IPS DF 6.9 (cell line): ENCODE measurements at regions not wholly inside any gene's neighbourhood (a gene's known extent, or its start where the extent isn't known, plus 50 kb on each side); places are given as distances from the start of the nearest gene placed in this dataset.
A peak's percentile ranks its signal among the peaks of the same experiment; 100 is the strongest.
"Not testable (repeated sequence)": the region's sequence is repeated elsewhere in the genome, so short reads cannot be mapped to it uniquely, and the experiment has no call there.

Source experiments
- DNase-seq: peaks from one replicate; pipeline ENCODE4 v3.0.0-alpha.2; 2013; ENCODE audit warnings: low read depth, low spot score
- H3K27ac ChIP-seq: one replicate; pipeline ENCODE4 v1.5.1; 2013; ENCODE audit warnings: low read length, control low read depth
- H3K27me3 ChIP-seq: 2 replicates; pipeline ENCODE4 v1.6.1; 2013; ENCODE audit warnings: mild to moderate bottlenecking, low read length; ENCODE audit not compliant: control insufficient read depth, insufficient read depth
- H3K36me3 ChIP-seq: 2 replicates; pipeline ENCODE4 v1.6.1; 2013; ENCODE audit warnings: low read length; ENCODE audit not compliant: control insufficient read depth, insufficient read depth
- H3K4me1 ChIP-seq: 2 replicates; pipeline ENCODE4 v1.6.1; 2013; ENCODE audit warnings: low read length; ENCODE audit not compliant: control insufficient read depth, insufficient read depth
- H3K4me3 ChIP-seq: 2 replicates; pipeline ENCODE4 v1.5.1; 2013; ENCODE audit warnings: mild to moderate bottlenecking, low read length
- H3K9me3 ChIP-seq: 2 replicates; pipeline ENCODE4 v1.6.1; 2013; ENCODE audit warnings: low read length, inconsistent platforms; ENCODE audit not compliant: control insufficient read depth, insufficient read depth
- WGBS: extraction: QIAGEN DNeasy Blood & Tissue Kit; methylation state at CpG from one replicate; pipeline ENCODE4 v1.1.7; 2013; ENCODE audit warnings: mixed read lengths, missing lambda C conversion rate; ENCODE audit not compliant: insufficient read length, insufficient coverage; 5-methylcytosine and 5-hydroxymethylcytosine counted together

- H3K27me3 ChIP-seq: no peaks in the 10 kb centered on the region
- H3K4me1 ChIP-seq: no peaks in the 10 kb centered on the region; the same call in 1 of the 2 replicates
- H3K4me3 ChIP-seq: no peak overlapping the region
- no peak for DNase-seq
- H3K27ac ChIP-seq: no peak overlapping the region
- no CpG with 5 or more reads among the region's 3 CpGs for WGBS
- H3K9me3 ChIP-seq: no peaks in the 10 kb centered on the region
- no peaks in the 10 kb centered on the region for H3K36me3 ChIP-seq
Measured at GRCh38 chr15:46996359-46996758, 720.9 kb upstream of the SEMA6D start.

DNA sequence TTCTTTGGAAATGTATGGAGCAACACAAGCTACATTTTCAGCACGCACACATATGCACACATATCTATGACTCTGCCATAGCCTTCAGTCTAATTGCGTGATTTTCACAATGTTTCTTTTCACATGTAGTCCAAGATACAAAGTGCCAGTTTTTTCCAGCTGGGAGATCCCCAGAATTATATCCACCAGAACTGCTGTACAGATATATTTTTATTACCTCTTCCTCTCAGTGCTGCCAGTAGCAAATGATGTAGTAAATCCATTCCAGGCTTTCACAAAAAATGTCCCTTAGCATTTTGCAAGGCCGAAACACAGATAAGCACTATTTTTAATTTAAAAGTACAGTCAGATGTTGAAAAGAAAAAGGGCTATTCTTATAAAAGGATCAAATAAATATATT is 719.8 kb upstream of the SEMA6D start:
- DNase-seq: no peak
- Histone ChIP-seq H3K4me3 (no peak overlapping the region), H3K27me3 (no peaks in the 10 kb centered on the region), H3K9me3 (no peaks in the 10 kb centered on the region), H3K36me3 (no peaks in the 10 kb centered on the region), H3K27ac (no peak overlapping the region), H3K4me1 (no peaks in the 10 kb centered on the region; the same call in 1 of the 2 replicates)
- WGBS: no CpG with 5 or more reads among the region's 3 CpGs

- WGBS: no CpG with 5 or more reads among the region's 1 CpG
- H3K27me3 ChIP-seq: no peaks in the 10 kb centered on the region
- H3K4me3 ChIP-seq: no peak overlapping the region
- no peaks in the 10 kb centered on the region for H3K36me3 ChIP-seq
- no peak for DNase-seq
- no peaks in the 10 kb centered on the region for H3K4me1 ChIP-seq
- no peaks in the 10 kb centered on the region for H3K9me3 ChIP-seq
- no peak overlapping the region for H3K27ac ChIP-seq
Measured at GRCh38 chr15:47003568-47003967, 713.7 kb upstream of the SEMA6D start.

- no peak overlapping the region for H3K4me3 ChIP-seq
- H3K4me1 ChIP-seq: no peaks in the 10 kb centered on the region
- no peaks in the 10 kb centered on the region for H3K27me3 ChIP-seq
- H3K9me3 ChIP-seq: no peaks in the 10 kb centered on the region
- H3K36me3 ChIP-seq: no peaks in the 10 kb centered on the region
- no peak overlapping the region for H3K27ac ChIP-seq
- DNase-seq: no peak
Measured at GRCh38 chr15:47013446-47013845, 703.9 kb upstream of the SEMA6D start.

DNA sequence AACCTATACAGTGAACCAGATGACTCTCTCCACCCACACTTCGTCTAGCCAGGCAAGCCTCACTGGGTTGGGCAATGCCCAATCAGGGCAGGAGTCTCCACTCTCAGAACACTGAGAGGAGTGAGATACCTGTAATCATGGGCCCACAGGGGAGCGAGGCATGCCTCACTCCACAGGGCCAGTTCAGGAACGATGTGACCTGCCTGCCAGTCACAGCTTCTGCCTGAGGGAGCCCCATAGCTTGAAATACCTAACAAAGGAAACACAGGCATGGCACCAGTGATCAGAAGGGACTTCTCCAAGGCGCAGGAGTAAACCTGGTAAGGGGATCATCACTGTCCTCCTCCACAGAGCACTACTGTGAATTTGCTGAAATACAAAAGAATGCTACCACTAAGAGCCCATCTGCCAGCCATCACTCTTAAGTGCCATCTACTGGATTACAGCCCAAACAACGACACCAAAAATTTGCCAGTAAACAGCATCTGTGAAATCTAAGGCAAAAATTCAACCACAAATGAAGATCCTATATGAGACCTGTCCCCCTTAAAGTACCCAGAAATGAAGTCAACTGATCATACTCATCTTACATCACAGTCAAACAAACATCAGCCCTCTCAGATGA is 689.9 kb upstream of the SEMA6D start:
- no CpG with 5 or more reads among the region's 5 CpGs for WGBS
- Histone ChIP-seq H3K27ac (no peak overlapping the region), H3K27me3 (no peaks in the 10 kb centered on the region), H3K9me3 (no peaks in the 10 kb centered on the region), H3K4me1 (no peaks in the 10 kb centered on the region), H3K36me3 (no peaks in the 10 kb centered on the region), H3K4me3 (no peak overlapping the region)
- peak; percentile 11 for DNase-seq

- WGBS: no CpG with 5 or more reads among the region's 2 CpGs
- Histone ChIP-seq H3K9me3 (no peaks in the 10 kb centered on the region), H3K36me3 (no peaks in the 10 kb centered on the region), H3K27me3 (no peaks in the 10 kb centered on the region), H3K4me1 (no peaks in the 10 kb centered on the region), H3K27ac (no peak overlapping the region), H3K4me3 (no peak overlapping the region)
- DNase-seq: no peak
Measured at GRCh38 chr15:47035475-47036406, 681.6 kb upstream of the SEMA6D start.

- WGBS: no CpG with 5 or more reads among the region's 1 CpG
Measured at GRCh38 chr15:47037003-47037402, 680.3 kb upstream of the SEMA6D start.

DNA sequence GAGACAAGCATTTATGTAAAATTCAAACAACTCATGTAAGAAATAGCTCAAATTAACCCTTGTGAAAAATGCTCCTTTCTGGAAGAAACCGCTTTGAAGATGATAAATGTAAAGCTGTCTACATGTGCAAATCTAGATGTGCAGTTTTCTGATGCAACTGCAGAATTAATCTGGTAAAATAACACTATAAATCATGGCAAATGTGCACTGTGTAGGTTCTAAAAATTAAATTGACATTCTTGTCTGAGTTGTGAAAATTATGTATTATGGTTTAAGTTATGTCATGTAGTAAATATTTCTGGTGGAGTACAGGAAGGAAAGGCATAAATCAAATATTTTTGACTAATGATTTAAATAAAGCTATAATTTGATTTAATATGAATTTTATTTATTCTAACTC is 678.1 kb upstream of the SEMA6D start:
- no CpG with 5 or more reads among the region's 1 CpG for WGBS
- no peak overlapping the region for H3K27ac ChIP-seq
- H3K36me3 ChIP-seq: no peaks in the 10 kb centered on the region
- no peak overlapping the region for H3K4me3 ChIP-seq
- no peaks in the 10 kb centered on the region for H3K4me1 ChIP-seq
- H3K27me3 ChIP-seq: no peaks in the 10 kb centered on the region
- DNase-seq: no peak
- no peaks in the 10 kb centered on the region for H3K9me3 ChIP-seq

More at GRCh38 chr15:47037003-47037402, 680.3 kb upstream of the SEMA6D start:
- Histone ChIP-seq H3K4me3 (no peak overlapping the region), H3K27me3 (no peaks in the 10 kb centered on the region), H3K36me3 (no peaks in the 10 kb centered on the region), H3K27ac (no peak overlapping the region), H3K4me1 (no peaks in the 10 kb centered on the region), H3K9me3 (no peaks in the 10 kb centered on the region)
- no peak for DNase-seq

DNA sequence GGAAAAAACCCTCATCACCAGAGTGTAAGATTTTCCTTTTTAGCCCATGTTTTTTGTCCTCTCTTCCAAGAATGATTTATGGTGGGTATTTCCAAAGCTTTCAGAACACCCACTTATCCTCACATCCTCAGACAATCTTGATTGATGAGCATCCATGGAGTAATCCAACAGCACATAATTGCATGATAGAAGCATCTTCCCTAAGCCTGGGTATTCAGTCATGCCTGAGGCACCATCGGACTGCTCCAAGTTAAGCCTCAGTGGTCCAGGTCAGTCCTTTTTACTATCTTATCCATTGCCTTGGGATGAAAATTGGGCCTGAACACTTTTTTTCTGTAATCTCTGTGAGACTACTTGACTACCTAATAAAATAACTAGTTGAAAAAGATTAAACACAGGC is 676.0 kb upstream of the SEMA6D start:
- no peaks in the 10 kb centered on the region for H3K9me3 ChIP-seq
- no peak for DNase-seq
- no CpG with 5 or more reads among the region's 1 CpG for WGBS
- H3K4me1 ChIP-seq: no peaks in the 10 kb centered on the region
- H3K27ac ChIP-seq: no peak overlapping the region
- H3K36me3 ChIP-seq: no peaks in the 10 kb centered on the region
- H3K27me3 ChIP-seq: no peaks in the 10 kb centered on the region
- H3K4me3 ChIP-seq: no peak overlapping the region

GRCh38 chr15:47047981-47048380 is 669.3 kb upstream of the SEMA6D start:
- not testable (repeated sequence) for H3K9me3 ChIP-seq, DNase-seq, H3K27ac ChIP-seq, H3K4me1 ChIP-seq, H3K36me3 ChIP-seq, H3K4me3 ChIP-seq, H3K27me3 ChIP-seq

GRCh38 chr15:47066392-47066791 is 650.9 kb upstream of the SEMA6D start:
- Histone ChIP-seq H3K9me3 (no peaks in the 10 kb centered on the region), H3K27ac (no peak overlapping the region), H3K36me3 (no peaks in the 10 kb centered on the region), H3K4me1 (no peaks in the 10 kb centered on the region), H3K27me3 (no peaks in the 10 kb centered on the region), H3K4me3 (no peak overlapping the region)
- no peak for DNase-seq
- no CpG with 5 or more reads among the region's 7 CpGs for WGBS
